CD4-positive, alpha-beta T cell treated with Interleukin-2 at 100 ng/mL for 4 hours (primary cell): ENCODE measurements at regions not wholly inside any gene's neighbourhood (a gene's known extent, or its start where the extent isn't known, plus 50 kb on each side); places are given as distances from the start of the nearest gene placed in this dataset.
"Not testable (repeated sequence)": the region's sequence is repeated elsewhere in the genome, so short reads cannot be mapped to it uniquely, and the experiment has no call there.

Experiments used
- DNase-seq: peaks from one replicate; pipeline ENCODE4 v3.0.0-alpha.2; 2020; ENCODE audit warnings: low spot score

DNA sequence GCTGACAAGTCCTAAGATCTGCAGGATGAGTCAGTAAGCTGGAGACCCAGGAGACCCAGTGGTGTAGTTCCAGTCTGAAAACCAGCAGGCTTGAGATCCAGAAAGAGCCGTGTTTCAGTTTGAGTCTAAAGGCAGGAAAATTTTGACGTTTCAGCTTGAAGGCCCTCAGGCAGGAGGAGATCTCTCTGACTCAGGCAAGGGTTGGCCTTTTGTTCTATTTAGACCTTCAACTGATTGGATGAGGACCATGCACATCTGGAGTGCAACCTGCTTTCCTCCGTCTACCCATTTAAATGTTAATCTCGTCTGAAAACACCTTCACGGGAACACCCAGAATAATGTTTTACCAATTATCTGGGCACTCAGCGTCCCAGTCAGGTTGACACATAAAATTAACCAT lies 69.5 kb downstream of the NPIPA7 start:
- not testable (repeated sequence) for DNase-seq

DNA sequence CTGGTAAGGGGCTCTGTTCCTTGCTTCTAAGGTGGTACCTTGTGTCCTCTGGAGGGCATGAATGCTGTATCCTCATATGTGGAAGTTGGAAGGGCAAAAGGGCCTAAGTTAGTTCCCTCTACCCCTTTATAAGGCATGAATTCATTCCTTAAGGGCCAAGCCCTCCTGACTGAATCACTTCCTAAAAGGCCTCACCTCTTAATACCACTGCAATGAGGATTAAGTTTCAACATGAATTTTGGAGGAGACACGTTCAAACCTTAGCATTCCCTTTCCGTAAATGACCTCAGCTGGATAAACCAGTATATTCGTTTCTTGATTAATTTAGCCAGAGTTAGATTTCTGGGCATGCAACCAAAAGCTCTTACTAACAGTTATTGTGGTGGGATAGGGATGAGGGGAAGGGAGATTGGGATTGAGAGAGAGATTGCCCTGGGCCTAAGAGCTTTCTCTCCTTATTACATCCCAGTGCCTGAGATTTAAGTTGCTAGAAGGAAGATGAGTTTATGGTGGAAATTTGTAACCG lies 70.8 kb downstream of the NPIPA7 start:
- not testable (repeated sequence) for DNase-seq

DNA sequence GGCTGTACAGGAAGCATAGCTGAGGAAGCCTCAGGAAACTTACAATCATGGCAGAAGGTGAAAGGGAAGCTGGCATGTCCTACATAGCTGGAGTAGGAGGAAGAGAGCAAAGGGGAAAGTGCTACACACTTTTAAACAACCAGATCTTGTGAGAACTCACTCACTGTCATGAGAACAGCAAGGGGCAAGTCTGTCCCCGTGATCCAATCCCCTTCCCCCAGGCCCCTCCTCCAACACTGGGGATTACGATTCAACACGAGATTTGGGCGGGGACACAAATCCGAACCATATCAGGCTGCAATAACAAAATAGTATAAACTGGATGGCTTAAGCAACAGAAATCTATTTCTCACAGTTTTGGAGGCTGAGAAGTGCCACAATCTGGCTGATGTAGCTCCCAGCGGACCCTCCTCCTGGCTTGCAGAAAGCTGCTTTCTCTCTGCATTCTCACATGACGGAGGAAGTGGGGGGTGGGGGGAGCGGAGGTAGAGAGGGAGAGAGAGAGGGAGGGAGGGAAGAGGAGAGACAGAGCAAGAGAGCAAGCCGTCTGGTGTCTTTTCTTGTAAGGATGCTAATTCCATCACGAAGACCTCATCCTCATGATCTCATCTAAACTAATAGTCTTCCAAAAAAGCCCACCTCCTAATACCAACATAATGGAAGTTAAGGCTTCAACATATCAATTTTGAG lies 72.9 kb downstream of the NPIPA7 start:
- not testable (repeated sequence) for DNase-seq

DNA sequence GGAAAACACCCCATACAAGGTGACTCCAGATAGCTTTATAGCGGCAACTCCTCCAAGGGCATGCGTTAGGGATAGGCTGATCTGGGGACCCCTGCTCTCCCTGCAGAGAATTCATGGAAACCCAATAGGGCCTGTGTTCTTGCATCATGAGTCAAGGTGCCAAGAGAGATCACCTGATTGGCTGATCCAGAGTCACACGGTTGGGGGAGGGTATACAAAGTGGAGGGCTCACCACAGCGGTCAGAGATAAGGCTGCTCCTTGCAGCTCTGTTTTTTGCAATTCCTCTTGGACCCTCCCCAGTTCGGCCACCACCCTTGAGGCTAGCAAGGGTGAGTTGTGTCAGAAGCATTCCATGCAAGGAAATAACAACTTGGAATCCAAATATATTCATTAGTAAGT lies 79.6 kb downstream of the NPIPA7 start:
- DNase-seq = not testable (repeated sequence)

GRCh38 chr16:16463792-16464191 lies 84.9 kb downstream of the NPIPA7 start:
- DNase-seq = not testable (repeated sequence)

- not testable (repeated sequence) for DNase-seq
Observed at GRCh38 chr16:16488919-16489318, 110.0 kb downstream of the NPIPA7 start.

- DNase-seq = not testable (repeated sequence)
Observed at GRCh38 chr16:16489466-16489865, 110.5 kb downstream of the NPIPA7 start.

- DNase-seq = not testable (repeated sequence)
Observed at GRCh38 chr16:16494114-16494513, 115.2 kb downstream of the NPIPA7 start.

GRCh38 chr16:16494998-16495397 lies 116.1 kb downstream of the NPIPA7 start:
- DNase-seq = not testable (repeated sequence)

- not testable (repeated sequence) for DNase-seq
Observed at GRCh38 chr16:16499875-16500274, 120.9 kb downstream of the NPIPA7 start.

DNA sequence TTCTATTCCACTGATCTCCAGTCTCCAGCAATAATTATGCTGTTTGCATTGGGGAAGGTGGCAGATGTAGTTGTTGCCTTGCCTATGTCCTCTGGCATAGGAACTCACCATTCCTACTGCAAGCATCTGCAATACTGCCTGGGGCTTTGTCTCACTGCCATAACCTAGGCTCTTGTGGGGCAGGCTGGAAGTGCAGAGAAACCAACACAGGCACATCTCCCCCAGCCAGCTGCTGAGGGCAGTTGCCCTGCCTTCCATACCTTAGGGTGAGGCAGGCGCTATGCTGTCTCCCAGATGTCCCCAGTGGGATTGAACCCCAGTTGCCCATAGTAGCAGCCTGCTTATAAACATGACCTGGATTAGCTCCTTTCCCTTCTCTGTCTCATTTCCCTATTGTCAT lies 128.1 kb downstream of the NPIPA7 start:
- DNase-seq = not testable (repeated sequence)

DNA sequence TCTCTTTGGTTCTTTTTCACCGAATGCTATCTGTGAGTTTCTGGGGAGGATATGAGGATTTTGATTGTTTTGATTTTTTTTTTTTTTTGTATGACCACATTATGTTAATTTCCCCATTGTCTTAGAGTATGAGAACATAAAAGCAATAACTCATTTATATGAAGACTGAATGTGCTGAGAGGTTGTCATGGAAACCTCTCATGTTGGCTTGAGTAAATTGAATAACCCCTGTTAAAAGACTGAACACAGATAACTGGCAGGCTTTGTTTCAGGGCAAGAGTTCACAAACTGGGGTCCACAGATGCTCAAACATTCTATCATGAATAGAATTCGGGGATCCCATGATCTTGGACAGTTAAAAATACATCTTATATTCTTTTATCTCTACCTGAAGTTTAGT lies 129.4 kb downstream of the NPIPA7 start:
- not testable (repeated sequence) for DNase-seq

DNA sequence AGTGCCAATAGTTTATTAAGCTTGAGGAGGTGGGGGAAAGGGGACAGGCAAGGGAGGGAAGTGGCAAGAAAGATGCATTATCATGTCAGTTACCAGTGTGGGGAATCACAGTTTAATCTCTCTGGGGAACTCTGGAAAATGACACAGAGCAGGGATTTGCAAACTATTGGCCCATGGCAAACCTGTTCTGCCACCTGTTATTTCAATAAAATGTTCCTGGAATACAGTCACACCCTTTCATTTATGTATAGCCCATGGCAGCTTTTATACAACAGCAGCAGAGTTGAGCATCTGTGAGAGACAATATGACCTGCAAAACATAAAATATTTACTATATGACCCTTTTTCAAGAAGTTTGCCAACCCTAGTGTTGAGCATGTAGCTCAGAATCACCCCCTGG lies 140.5 kb downstream of the NPIPA7 start:
- not testable (repeated sequence) for DNase-seq

DNA sequence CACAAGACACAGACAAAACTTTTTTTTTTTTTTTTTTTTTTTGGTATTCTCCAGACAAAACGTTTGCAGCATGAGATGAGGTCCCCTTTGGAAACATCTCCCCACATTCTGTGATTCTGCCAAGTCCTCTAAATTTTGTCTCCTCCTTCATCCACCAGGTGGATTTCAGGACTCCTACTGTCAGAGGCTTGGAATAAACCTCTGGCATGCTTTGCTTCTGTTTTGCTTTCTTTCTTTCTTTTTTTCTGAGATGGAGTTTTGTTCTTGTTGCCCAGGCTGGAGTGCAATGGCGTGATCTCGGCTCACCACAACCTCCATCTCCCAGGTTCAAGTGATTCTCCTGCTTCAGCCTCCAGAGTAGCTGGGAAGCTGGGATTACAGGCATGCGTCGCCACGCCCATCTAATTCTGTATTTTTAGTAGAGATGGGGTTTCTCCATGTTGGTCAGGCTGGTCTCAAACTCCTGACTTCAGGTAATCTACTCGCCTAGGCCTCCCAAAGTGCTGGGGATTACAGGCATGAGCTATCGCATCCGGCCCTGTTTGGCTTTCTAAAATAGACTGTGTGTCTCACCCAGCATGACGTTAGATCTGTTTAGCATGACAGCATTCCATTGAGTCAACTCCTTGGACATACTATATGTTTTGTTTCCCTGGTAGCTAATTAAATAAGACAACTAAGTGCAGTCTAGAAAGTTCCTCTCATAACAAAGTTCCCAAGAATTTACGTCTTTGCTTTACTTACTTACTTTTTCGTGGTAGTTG lies 142.5 kb downstream of the NPIPA7 start:
- DNase-seq = not testable (repeated sequence)

DNA sequence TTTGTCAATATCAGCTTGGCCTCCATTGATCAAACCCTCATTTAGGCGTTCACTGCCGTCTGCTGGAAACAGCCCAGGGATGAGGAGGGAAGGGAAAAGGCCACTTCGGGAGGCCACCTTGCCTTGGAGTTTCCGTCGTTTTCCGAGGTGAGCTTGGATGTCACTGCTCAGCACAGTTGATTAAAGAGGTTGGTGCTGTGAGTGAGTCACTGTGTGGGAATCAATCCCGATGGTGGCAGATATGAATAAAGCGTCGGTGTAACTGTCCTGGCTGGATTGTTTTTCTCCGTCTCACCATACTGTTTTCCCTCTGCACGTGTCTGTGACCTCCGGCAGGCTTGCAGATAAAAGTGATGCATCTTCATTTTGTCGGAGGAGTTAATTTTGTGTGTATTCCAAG lies 148.1 kb downstream of the NPIPA7 start:
- not testable (repeated sequence) for DNase-seq

- not testable (repeated sequence) for DNase-seq
Observed at GRCh38 chr16:16530744-16531143, 151.8 kb downstream of the NPIPA7 start.

DNA sequence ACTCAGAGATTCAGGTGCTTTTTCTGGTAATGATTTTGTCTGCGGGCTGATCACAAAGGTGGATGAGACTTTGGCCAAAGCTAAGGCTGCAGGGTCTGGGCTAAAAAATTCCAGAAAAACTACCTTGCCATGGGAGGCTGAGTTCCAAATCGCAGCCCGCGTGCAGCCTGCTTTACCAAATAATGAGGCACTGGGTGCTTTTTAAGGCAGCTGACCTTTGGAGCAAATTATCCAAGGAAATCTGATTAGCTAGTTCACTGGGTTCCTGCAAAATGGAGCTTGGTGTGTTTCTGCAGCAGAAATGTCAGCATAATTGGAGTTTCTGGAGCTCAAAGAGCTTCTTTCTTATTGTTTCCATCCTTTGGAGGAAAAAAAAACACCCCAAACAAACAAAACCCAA lies 156.6 kb downstream of the NPIPA7 start:
- DNase-seq = not testable (repeated sequence)

- not testable (repeated sequence) for DNase-seq
Observed at GRCh38 chr16:16536151-16536550, 157.2 kb downstream of the NPIPA7 start.

- DNase-seq = not testable (repeated sequence)
Observed at GRCh38 chr16:16549710-16550109, 170.8 kb downstream of the NPIPA7 start.

DNA sequence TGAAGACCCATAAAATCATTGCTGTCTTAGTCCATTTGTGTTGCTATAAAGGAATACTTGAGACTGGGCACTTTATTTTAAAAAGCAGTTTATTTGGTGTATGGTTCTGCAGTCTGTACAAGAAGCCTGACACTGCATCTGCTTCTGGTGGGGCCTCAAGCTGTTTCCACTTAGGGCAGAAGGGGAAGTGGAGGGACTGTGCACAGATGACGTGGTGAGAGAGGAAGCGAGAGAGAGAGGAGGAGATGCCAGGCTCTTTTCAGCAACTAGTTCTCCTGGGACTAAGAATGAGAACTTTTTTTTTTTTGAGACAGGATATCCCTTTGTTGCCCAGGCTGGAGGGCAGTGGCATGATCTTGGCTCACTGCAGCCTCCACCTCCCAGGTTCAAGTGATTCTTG lies 171.9 kb downstream of the NPIPA7 start:
- DNase-seq = not testable (repeated sequence)

DNA sequence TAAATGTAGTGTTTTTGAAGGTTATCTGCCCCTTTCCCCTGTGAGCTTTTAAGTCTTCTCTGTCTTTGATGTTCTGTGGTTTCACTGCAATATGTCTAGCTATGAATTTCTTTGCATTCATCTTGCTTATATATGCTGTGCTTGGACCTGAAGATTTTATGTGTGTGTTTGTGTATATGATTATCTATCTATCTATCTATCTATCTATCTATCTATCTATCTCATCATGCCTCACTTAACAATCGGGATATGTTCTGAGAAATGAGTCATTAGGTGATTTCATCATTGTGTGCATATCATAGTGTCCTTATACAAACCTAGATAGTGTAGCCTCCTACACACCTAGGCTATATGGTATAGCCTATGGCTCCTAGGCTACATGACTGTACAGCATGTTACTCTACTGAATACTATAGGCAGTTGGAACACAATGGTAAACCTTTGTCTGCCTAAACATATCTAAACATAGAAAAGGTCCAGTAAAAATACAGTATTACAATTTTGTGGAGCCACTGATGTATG lies 173.9 kb downstream of the NPIPA7 start:
- not testable (repeated sequence) for DNase-seq

DNA sequence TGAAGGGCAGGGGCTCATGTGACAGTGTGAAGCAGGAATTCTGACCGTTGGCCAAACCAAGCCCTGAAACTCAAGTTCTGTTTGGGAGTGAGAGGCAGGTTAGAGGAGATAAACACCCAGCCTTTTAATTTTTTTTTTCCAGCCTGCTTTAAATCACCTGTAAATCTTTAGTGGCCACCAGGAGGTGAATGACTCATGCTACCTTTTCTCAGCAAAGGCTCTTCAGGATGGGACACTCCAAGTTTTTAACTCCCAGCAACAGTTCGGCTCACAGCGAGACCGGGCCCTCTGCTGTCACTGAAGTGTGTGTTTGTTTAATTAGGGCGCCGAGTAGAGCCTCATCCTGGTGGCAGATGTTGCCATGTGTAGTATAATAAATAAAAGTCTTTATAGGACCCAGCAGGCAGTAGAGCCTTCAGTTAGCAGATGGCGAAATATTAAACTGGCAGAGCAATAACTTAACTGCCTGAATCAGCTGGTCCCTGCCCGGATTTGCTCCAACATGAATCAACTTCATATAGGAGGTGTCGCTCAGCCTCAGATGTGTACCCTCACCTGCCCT lies 180.3 kb downstream of the NPIPA7 start:
- DNase-seq = not testable (repeated sequence)
